Panc1 (cell line): ENCODE measurements at regions not wholly inside any gene's neighbourhood (a gene's known extent, or its start where the extent isn't known, plus 50 kb on each side); places are given as distances from the start of the nearest gene placed in this dataset.

Source experiments
- POLR2AphosphoS5 ChIP-seq: IDR thresholded peaks from 2 replicates; pipeline ENCODE4 v1.6.1; 2012; ENCODE audit warnings: mild to moderate bottlenecking, low read depth, low read length, moderate library complexity
- SIN3A ChIP-seq: IDR thresholded peaks from 2 replicates; pipeline ENCODE4 v1.6.1; 2012; ENCODE audit warnings: low read depth, mild to moderate bottlenecking, low read length, moderate library complexity, borderline replicate concordance; ENCODE audit not compliant: insufficient read depth
- TF ChIP-seq, protein P1 (sequence below): fragments of 450-650 bp; IDR thresholded peaks from 2 replicates; pipeline ENCODE4 v1.5.1; 2017; ENCODE audit warnings: mild to moderate bottlenecking

DNA sequence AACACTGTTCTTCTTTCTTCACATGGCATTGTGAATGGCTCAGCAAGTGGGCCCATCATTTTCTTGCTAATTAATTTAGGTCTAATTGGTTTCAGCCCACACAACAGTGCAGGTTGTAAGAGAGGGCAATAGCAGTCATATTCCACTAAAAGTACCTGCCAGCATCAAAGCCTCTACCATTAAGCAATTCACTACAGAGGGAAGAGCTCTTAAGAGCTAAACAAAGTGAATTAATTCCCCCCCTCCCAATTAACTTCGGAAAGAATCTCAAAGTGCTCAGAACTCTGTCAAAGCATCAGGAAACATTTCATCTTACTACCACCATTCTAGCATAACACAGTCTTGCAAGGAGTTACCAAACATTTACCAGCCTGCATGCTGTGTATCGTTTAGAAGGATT lies 133.9 kb upstream of the UBASH3B start:
- no peak for TF ChIP-seq POLR2AphosphoS5
- TF ChIP-seq, protein P1, sequence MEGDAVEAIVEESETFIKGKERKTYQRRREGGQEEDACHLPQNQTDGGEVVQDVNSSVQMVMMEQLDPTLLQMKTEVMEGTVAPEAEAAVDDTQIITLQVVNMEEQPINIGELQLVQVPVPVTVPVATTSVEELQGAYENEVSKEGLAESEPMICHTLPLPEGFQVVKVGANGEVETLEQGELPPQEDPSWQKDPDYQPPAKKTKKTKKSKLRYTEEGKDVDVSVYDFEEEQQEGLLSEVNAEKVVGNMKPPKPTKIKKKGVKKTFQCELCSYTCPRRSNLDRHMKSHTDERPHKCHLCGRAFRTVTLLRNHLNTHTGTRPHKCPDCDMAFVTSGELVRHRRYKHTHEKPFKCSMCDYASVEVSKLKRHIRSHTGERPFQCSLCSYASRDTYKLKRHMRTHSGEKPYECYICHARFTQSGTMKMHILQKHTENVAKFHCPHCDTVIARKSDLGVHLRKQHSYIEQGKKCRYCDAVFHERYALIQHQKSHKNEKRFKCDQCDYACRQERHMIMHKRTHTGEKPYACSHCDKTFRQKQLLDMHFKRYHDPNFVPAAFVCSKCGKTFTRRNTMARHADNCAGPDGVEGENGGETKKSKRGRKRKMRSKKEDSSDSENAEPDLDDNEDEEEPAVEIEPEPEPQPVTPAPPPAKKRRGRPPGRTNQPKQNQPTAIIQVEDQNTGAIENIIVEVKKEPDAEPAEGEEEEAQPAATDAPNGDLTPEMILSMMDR: no peak
- TF ChIP-seq SIN3A: no peak
